Neural progenitor cell (in vitro differentiated cells): ENCODE measurements at regions not wholly inside any gene's neighbourhood (a gene's known extent, or its start where the extent isn't known, plus 50 kb on each side); places are given as distances from the start of the nearest gene placed in this dataset.

ENCODE experiments used
- EZH2 ChIP-seq: fragments of 200-600 bp; sonication (generic); IDR thresholded peaks from 2 replicates; pipeline ENCODE4 v1.6.1; 2017; ENCODE audit warnings: antibody characterized with exemption, mild to moderate bottlenecking, moderate library complexity
- EZH2phosphoT487 ChIP-seq: fragments of 200-600 bp; sonication (generic); IDR thresholded peaks from 2 replicates; pipeline ENCODE4 v1.6.1; 2017; ENCODE audit warnings: antibody characterized with exemption
- TF ChIP-seq, protein P1 (sequence below): fragments of 200-600 bp; sonication (generic); IDR thresholded peaks from 2 replicates; pipeline ENCODE4 v1.5.1; 2017; ENCODE audit warnings: antibody characterized with exemption, mild to moderate bottlenecking

DNA sequence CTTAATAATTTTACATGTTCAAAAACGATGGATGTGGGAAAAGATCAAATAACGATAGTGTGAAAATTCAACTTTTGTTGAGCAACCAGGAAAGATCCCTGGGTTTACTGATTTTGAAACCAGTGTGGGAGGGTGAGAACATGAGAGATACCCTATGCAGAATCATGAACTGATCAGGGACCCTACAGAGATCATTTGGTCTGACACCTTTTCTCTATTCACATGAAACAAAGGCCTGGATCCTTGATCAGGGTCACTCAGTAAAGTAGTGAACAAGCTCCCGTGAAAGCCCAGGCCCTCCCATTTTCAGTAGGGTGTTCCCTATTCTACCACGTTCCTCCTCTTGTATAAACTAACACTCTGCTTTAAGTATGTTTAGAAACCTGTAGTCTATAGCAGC lies 60.5 kb upstream of the DUSP22 start:
- TF ChIP-seq, protein P1, sequence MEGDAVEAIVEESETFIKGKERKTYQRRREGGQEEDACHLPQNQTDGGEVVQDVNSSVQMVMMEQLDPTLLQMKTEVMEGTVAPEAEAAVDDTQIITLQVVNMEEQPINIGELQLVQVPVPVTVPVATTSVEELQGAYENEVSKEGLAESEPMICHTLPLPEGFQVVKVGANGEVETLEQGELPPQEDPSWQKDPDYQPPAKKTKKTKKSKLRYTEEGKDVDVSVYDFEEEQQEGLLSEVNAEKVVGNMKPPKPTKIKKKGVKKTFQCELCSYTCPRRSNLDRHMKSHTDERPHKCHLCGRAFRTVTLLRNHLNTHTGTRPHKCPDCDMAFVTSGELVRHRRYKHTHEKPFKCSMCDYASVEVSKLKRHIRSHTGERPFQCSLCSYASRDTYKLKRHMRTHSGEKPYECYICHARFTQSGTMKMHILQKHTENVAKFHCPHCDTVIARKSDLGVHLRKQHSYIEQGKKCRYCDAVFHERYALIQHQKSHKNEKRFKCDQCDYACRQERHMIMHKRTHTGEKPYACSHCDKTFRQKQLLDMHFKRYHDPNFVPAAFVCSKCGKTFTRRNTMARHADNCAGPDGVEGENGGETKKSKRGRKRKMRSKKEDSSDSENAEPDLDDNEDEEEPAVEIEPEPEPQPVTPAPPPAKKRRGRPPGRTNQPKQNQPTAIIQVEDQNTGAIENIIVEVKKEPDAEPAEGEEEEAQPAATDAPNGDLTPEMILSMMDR: no peak
- TF ChIP-seq EZH2 (no peak), EZH2phosphoT487 (no peak)
